Activated CD8-positive, alpha-beta memory T cell treated with anti-CD3 and anti-CD28 coated beads, Interleukin-2, amount 10 ng/mL, durations not matched to agents 7 days and 5 days (primary cell): ENCODE measurements at regions not wholly inside any gene's neighbourhood (a gene's known extent, or its start where the extent isn't known, plus 50 kb on each side); places are given as distances from the start of the nearest gene placed in this dataset.

Experiments used
- ATAC-seq: fragments of 150-1000 bp; cut with Tn5 transposase; one replicate; pipeline ENCODE4 v1.10.0; 2021; ENCODE audit warnings: moderate library complexity
- CTCF ChIA-PET: fragments of 350-600 bp; sonication (Branson Sonifier 250); formaldehyde crosslinking; loops from one replicate; lab custom pipeline; 2021; ENCODE audit warnings: antibody characterized with exemption; lab: Charles Lee
- DNase-seq: peaks from one replicate; pipeline ENCODE4 v3.0.0-alpha.2; 2020
- H3K27ac Mint-ChIP-seq: one replicate; pipeline ENCODE4 v1.8.0; 2021; ENCODE audit warnings: mild to moderate bottlenecking, mixed read lengths
- H3K27me3 Mint-ChIP-seq: one replicate; pipeline ENCODE4 v1.8.0; 2021; ENCODE audit warnings: mixed read lengths
- H3K36me3 Mint-ChIP-seq: one replicate; pipeline ENCODE4 v1.8.0; 2021; ENCODE audit warnings: mild to moderate bottlenecking, mixed read lengths
- H3K4me1 Mint-ChIP-seq: one replicate; pipeline ENCODE4 v1.8.0; 2021; ENCODE audit warnings: mixed read lengths
- H3K4me3 Mint-ChIP-seq: one replicate; pipeline ENCODE4 v1.8.0; 2021; ENCODE audit warnings: mild to moderate bottlenecking, moderate library complexity, mixed read lengths
- H3K9me3 Mint-ChIP-seq: one replicate; pipeline ENCODE4 v1.8.0; 2022; ENCODE audit warnings: low read depth, mixed read lengths

GRCh38 chr5:20476016-20476415 is 488.0 kb upstream of the CDH18 start:
- Mint-ChIP-seq H3K4me3 (no peak overlapping the region), H3K9me3 (peaks cover 20% of the 10 kb centered on the region), H3K36me3 (no peaks in the 10 kb centered on the region), H3K27ac (no peak overlapping the region), H3K27me3 (no peaks in the 10 kb centered on the region), H3K4me1 (no peaks in the 10 kb centered on the region)
- CTCF ChIA-PET: no interaction called here
- no peak for ATAC-seq
- DNase-seq: no peak

GRCh38 chr5:20470997-20471396 is 483.0 kb upstream of the CDH18 start:
- Mint-ChIP-seq H3K27ac (no peak overlapping the region), H3K36me3 (no peaks in the 10 kb centered on the region), H3K4me1 (no peaks in the 10 kb centered on the region), H3K4me3 (no peak overlapping the region), H3K27me3 (no peaks in the 10 kb centered on the region), H3K9me3 (peaks cover 7% of the 10 kb centered on the region)
- ATAC-seq (no peak), DNase-seq (no peak)
- CTCF ChIA-PET: no interaction called here

- Mint-ChIP-seq H3K4me3 (no peak overlapping the region), H3K36me3 (no peaks in the 10 kb centered on the region), H3K4me1 (no peaks in the 10 kb centered on the region), H3K27me3 (no peaks in the 10 kb centered on the region), H3K9me3 (peaks cover 7% of the 10 kb centered on the region), H3K27ac (no peak overlapping the region)
- no peak for DNase-seq
- CTCF ChIA-PET: no interaction called here
- no peak for ATAC-seq
Measured at GRCh38 chr5:20469792-20470191, 481.8 kb upstream of the CDH18 start.

GRCh38 chr5:20469390-20469789 is 481.4 kb upstream of the CDH18 start:
- Mint-ChIP-seq H3K9me3 (peaks cover 5% of the 10 kb centered on the region), H3K27me3 (no peaks in the 10 kb centered on the region), H3K27ac (no peak overlapping the region), H3K4me1 (no peaks in the 10 kb centered on the region), H3K4me3 (no peak overlapping the region), H3K36me3 (no peaks in the 10 kb centered on the region)
- CTCF ChIA-PET: no interaction called here
- DNase-seq (no peak), ATAC-seq (no peak)

- Mint-ChIP-seq H3K4me1 (no peaks in the 10 kb centered on the region), H3K27me3 (no peaks in the 10 kb centered on the region), H3K36me3 (no peaks in the 10 kb centered on the region), H3K9me3 (peaks cover 7% of the 10 kb centered on the region), H3K27ac (no peak overlapping the region), H3K4me3 (no peak overlapping the region)
- ATAC-seq (no peak), DNase-seq (no peak)
- CTCF ChIA-PET: no interaction called here
Measured at GRCh38 chr5:20466512-20466911, 478.5 kb upstream of the CDH18 start.

GRCh38 chr5:20463206-20463605 is 475.2 kb upstream of the CDH18 start:
- H3K27me3 Mint-ChIP-seq: no peaks in the 10 kb centered on the region
- no peak overlapping the region for H3K27ac Mint-ChIP-seq
- CTCF ChIA-PET: no interaction called here
- peaks cover 12% of the 10 kb centered on the region for H3K9me3 Mint-ChIP-seq
- no peaks in the 10 kb centered on the region for H3K36me3 Mint-ChIP-seq
- no peak for ATAC-seq
- DNase-seq: no peak
- no peak overlapping the region for H3K4me3 Mint-ChIP-seq
- no peaks in the 10 kb centered on the region for H3K4me1 Mint-ChIP-seq

GRCh38 chr5:20446121-20446520 is 458.1 kb upstream of the CDH18 start:
- Mint-ChIP-seq H3K4me3 (no peak overlapping the region), H3K27ac (no peak overlapping the region), H3K9me3 (peaks cover 10% of the 10 kb centered on the region), H3K27me3 (no peaks in the 10 kb centered on the region), H3K4me1 (no peaks in the 10 kb centered on the region), H3K36me3 (no peaks in the 10 kb centered on the region)
- CTCF ChIA-PET: no interaction called here
- DNase-seq: no peak
- ATAC-seq: no peak

- peaks cover 6% of the 10 kb centered on the region for H3K9me3 Mint-ChIP-seq
- H3K4me1 Mint-ChIP-seq: no peaks in the 10 kb centered on the region
- no peaks in the 10 kb centered on the region for H3K36me3 Mint-ChIP-seq
- no peak for ATAC-seq
- no peak overlapping the region for H3K4me3 Mint-ChIP-seq
- CTCF ChIA-PET: no interaction called here
- no peak for DNase-seq
- no peak overlapping the region for H3K27ac Mint-ChIP-seq
- H3K27me3 Mint-ChIP-seq: no peaks in the 10 kb centered on the region
Measured at GRCh38 chr5:20445326-20445860, 457.4 kb upstream of the CDH18 start.

- DNase-seq (no peak), ATAC-seq (no peak)
- H3K36me3 Mint-ChIP-seq: no peaks in the 10 kb centered on the region
- H3K4me3 Mint-ChIP-seq: no peak overlapping the region
- CTCF ChIA-PET: no interaction called here
- peaks cover 2% of the 10 kb centered on the region for H3K9me3 Mint-ChIP-seq
- H3K4me1 Mint-ChIP-seq: no peaks in the 10 kb centered on the region
- H3K27me3 Mint-ChIP-seq: no peaks in the 10 kb centered on the region
- H3K27ac Mint-ChIP-seq: no peak overlapping the region
Measured at GRCh38 chr5:20434786-20435185, 446.8 kb upstream of the CDH18 start.

GRCh38 chr5:20420991-20421595 is 433.1 kb upstream of the CDH18 start:
- CTCF ChIA-PET: no interaction called here
- Mint-ChIP-seq H3K9me3 (peaks cover 12% of the 10 kb centered on the region), H3K4me3 (no peak overlapping the region), H3K27ac (no peak overlapping the region), H3K36me3 (no peaks in the 10 kb centered on the region), H3K27me3 (no peaks in the 10 kb centered on the region), H3K4me1 (no peaks in the 10 kb centered on the region)
- DNase-seq (no peak), ATAC-seq (no peak)
